ENCODE measurements at regions not wholly inside any gene's neighbourhood (a gene's known extent, or its start where the extent isn't known, plus 50 kb on each side); places are given as distances from the start of the nearest gene placed in this dataset.
A peak's percentile ranks its signal among the peaks of the same experiment; 100 is the strongest.

DNA sequence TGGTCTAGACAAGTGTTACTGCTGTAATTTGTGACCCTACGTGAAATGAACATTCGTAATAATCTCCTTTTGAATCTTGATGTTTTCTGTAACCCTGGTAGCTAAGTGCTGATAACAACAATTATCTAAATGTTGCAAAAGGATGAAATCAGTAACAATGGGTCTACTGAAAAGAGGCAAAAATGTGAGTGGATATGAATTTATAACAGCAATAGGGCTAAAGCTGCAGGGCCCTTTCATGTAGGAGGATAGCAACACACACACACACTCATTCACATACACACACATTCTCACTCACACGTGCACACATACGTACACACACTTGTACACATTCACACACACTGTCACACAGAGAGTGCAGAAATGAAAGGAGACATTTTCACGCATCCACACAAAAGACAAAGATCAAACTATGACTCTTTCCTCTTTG is 200.8 kb upstream of the NEBL start:
- peaks cover 50 to 52% of the 10 kb centered on the region in 2 donors for H3K4me1 ChIP-seq (replicated peaks in 1 of 2)
- in situ Hi-C loops (cut with MboI; ENCODE audit: low pct_unique_long_range_greater_than_20kb in 2 of 9, low sequenced_read_pairs in 9 of 9, unreplicated experiment in 9 of 9): loop anchor here in 3 of 9 experiments (25.0 kb wide), 2 partner anchors 164 to 389 kb away; no protein-coding TSS in a partner anchor
- ATAC-seq (replicated peaks in 6 of 8): peak in 1 of 8 experiments; percentile 6
- WGBS, 10 experiments: 38 to 83% (median 69%) methylated on average over 1 to 5 of the region's 5 CpGs; no CpG with 5 or more reads in 3 of the 10 experiments
- H3K4me3 ChIP-seq: no peak overlapping the region
- peak overlapping the region; percentile 82 to 90 for H3K27ac ChIP-seq

DNA sequence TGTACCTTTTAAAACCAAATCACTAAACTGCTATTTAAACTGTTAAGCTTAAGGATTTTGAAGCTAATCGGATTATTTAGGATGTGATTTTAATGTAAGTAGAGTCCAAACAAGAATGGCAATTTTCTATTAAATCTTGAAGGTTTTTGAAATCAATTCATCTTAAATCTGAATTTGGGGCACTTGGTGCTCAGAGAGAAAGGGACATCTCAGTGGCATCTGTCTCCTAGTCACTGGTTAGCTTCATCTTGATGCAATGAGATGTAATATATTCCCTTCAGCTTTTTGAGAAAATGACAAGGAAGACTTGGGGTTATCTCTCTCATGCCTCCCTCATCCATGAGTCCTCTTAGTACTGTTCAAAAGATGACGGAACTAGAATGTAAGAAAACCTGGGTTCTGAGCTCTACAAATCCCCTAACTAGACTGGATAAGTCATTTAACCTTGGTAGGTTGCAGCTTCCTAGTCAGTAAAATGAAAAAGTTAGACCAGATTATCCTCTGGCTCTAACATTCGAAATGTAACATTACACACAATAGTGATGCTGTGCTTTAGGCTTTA is 198.5 kb upstream of the NEBL start:
- 44 to 100% (median 96%) methylated on average over 1 to 3 of the region's 3 CpGs; no CpG with 5 or more reads in 1 of the 10 experiments for WGBS, 10 experiments
- in situ Hi-C loops (cut with MboI; ENCODE audit: low pct_unique_long_range_greater_than_20kb in 2 of 9, low sequenced_read_pairs in 9 of 9, unreplicated experiment in 9 of 9): loop anchor here in 3 of 9 experiments (25.0 kb wide), 2 partner anchors 167 to 392 kb away; no protein-coding TSS in a partner anchor
- no peak overlapping the region for H3K4me3 ChIP-seq
- ATAC-seq (replicated peaks in 6 of 8): no peak
- H3K27ac ChIP-seq: no peak overlapping the region
- peaks cover 39 to 40% of the 10 kb centered on the region in 2 donors for H3K4me1 ChIP-seq (replicated peaks in 1 of 2)

DNA sequence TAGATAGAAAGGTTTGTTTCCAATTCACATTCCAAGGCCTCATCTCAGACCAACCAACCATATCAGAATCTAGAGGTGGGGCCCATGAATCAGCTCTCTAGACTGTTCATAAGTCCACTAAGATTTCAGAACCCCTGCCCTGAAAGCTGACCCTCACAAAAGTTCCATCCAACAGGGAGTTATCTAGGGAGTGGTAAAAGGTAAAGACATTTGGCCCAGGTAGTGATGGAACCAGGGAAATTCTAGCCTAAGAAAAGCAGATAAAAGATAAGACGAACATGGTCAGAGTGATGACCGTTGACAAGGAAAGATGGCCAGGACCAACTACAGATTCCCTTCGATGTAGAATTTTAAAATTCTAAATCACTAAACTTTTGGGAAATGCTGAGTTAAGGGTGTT is 198.0 kb upstream of the NEBL start:
- in situ Hi-C loops (cut with MboI; ENCODE audit: low pct_unique_long_range_greater_than_20kb in 2 of 9, low sequenced_read_pairs in 9 of 9, unreplicated experiment in 9 of 9): loop anchor here in 3 of 9 experiments (25.0 kb wide), 2 partner anchors 167 to 392 kb away; no protein-coding TSS in a partner anchor
- Histone ChIP-seq H3K4me3 (no peak overlapping the region), H3K27ac (no peak overlapping the region), H3K4me1 (replicated peaks in 1 of 2) (peaks cover 34 to 38% of the 10 kb centered on the region in 2 donors)
- no peak for ATAC-seq (replicated peaks in 6 of 8)
- 83 to 100% (median 95%) methylated on average over 2 to 3 of the region's 3 CpGs; no CpG with 5 or more reads in 2 of the 10 experiments for whole genome bisulfite sequencing, 10 experiments

DNA sequence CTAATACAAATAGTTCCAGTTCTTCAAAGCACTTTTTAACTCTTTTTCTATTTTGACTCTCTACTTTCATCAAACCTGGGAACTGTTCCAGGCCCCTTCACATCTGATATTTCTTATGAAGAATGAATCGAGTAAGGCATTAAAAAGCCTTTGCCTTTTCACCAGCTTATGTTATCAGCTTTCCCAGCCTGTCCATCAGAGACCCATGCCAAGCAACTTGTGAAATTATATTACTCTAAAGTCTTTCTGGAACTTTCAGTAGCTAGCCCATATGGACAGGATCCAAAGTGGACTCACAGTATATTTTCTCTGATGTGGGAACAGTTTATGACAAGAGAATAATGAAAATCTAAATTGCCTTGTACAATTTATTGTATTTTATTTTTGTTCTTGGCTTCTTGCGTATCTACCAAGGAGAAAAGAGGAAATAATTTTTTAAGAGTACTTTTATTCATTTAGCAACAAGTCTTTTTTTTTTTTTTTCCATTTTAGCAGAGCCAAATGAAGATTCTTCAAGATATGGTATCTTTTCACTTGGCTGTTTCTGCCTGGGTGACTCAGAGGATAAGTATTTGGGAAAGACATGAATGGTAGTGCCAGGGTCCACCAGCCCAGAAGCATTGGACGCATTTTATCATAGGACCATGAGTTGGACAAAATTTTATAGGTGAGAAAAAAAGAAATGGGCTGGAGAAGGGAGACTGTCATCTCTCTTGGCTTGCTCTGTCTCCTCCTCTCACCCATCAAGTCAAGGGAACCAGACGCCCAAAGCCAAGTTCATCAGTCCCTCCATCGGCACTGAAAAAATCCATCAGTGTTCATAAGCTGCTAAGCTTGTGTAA is 195.8 kb upstream of the NEBL start:
- 35 to 100% (median 92%) methylated on average over 1 to 4 of the region's 5 CpGs for WGBS, 10 experiments
- peaks cover 12 to 19% of the 10 kb centered on the region in 2 donors for H3K4me1 ChIP-seq (replicated peaks in 1 of 2)
- H3K4me3 ChIP-seq: no peak overlapping the region
- no peak for ATAC-seq (replicated peaks in 6 of 8)
- no peak overlapping the region for H3K27ac ChIP-seq
- in situ Hi-C loops (cut with MboI; ENCODE audit: low pct_unique_long_range_greater_than_20kb in 2 of 9, low sequenced_read_pairs in 9 of 9, unreplicated experiment in 9 of 9): loop anchor here in 3 of 9 experiments (25.0 kb wide), 2 partner anchors 169 to 394 kb away; no protein-coding TSS in a partner anchor

DNA sequence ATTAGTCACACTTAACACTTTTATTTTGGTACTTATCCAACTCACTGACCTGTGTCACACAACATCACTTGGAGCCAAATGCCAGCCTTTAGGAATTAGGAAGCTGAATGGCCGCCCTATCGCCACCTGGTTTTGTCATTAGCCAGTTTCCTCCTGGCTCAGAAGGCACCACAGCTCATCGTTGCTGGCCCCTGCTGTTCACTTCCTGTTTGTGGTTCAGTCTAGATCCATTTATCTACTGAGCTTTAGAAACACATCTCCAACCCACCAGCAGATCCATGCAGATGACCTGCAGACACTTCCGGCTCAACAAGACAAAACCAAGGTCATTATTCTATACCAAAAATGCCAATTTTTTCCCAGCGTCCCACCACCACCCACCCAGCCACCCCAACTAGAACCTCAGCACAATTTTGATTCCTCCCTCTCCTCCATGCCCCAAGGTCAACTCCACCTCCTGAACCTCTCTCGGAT is 193.5 kb upstream of the NEBL start:
- ATAC-seq (replicated peaks in 6 of 8): no peak
- Histone ChIP-seq H3K27ac (no peak overlapping the region), H3K4me3 (no peak overlapping the region), H3K4me1 (replicated peaks in 1 of 2) (peaks cover 0 to 1% of the 10 kb centered on the region in 2 donors)
- WGBS, 10 experiments: 60 to 100% (median 90%) methylated on average over 2 to 4 of the region's 6 CpGs; no CpG with 5 or more reads in 3 of the 10 experiments
- in situ Hi-C loops (cut with MboI; ENCODE audit: low pct_unique_long_range_greater_than_20kb in 2 of 9, low sequenced_read_pairs in 9 of 9, unreplicated experiment in 9 of 9): loop anchor here in 3 of 9 experiments (25.0 kb wide), 2 partner anchors 172 to 397 kb away; no protein-coding TSS in a partner anchor

DNA sequence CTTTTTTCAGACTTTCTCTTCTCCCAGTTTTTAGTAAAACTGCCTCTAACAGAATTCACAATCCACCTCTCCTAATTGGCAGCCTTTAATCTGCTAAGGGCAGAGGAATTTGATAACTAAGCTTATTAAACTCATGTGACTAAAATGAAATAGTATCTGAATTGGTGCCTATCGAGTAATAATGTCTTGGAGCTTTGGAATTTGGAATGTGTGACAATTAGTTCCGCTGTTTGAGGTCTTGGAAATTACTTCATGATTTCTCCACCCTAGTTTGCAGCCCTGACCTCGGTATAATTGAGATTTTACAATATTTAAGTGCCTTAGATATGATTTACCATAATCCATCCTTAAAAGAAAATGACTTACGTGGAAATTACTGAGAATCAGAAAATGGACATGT is 190.4 kb upstream of the NEBL start:
- ATAC-seq (replicated peaks in 6 of 8): no peak
- in situ Hi-C loops (cut with MboI; ENCODE audit: low pct_unique_long_range_greater_than_20kb in 2 of 9, low sequenced_read_pairs in 9 of 9, unreplicated experiment in 9 of 9): loop anchor here in 4 of 9 experiments (10.0 to 25.0 kb wide), 3 partner anchors 175 to 400 kb away; no protein-coding TSS in a partner anchor
- 24 to 100% (median 80%) methylated on average over 1 to 4 of the region's 4 CpGs; no CpG with 5 or more reads in 1 of the 10 experiments for WGBS, 10 experiments

DNA sequence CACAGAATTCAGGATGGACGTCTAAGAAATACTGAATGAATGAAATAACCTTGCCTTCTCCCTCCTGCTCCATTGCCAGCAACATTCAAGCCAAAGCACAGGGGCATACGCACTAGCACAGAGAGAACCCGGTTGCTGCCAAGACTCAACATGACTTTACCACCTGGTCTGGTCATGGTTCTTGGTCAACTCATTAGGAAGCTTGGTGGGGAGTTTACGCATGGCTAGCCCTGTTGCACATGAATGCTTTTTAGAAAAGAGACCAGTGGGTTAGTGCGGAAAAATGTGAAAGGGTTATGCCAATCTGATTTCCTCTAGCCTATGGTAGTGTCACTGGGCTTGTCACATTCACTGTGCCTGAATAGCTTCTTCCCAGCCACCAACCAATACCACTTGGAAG is 187.6 kb upstream of the NEBL start:
- no peak for ATAC-seq (replicated peaks in 6 of 8)
- in situ Hi-C loops (cut with MboI; ENCODE audit: low pct_unique_long_range_greater_than_20kb in 2 of 9, low sequenced_read_pairs in 9 of 9, unreplicated experiment in 9 of 9): loop anchor here in 4 of 9 experiments (10.0 to 25.0 kb wide), 3 partner anchors 178 to 403 kb away; no protein-coding TSS in a partner anchor
- Histone ChIP-seq H3K27ac (no peak overlapping the region), H3K4me1 (replicated peaks in 1 of 2) (no peaks in the 10 kb centered on the region), H3K4me3 (no peak overlapping the region)
- WGBS, 10 experiments: 65 to 100% (median 93%) methylated on average over 1 to 5 of the region's 5 CpGs

More for the DNA sequence above, 190.4 kb upstream of the NEBL start:
- Histone ChIP-seq H3K27ac (no peak overlapping the region), H3K4me3 (no peak overlapping the region), H3K4me1 (replicated peaks in 1 of 2) (no peaks in the 10 kb centered on the region)

DNA sequence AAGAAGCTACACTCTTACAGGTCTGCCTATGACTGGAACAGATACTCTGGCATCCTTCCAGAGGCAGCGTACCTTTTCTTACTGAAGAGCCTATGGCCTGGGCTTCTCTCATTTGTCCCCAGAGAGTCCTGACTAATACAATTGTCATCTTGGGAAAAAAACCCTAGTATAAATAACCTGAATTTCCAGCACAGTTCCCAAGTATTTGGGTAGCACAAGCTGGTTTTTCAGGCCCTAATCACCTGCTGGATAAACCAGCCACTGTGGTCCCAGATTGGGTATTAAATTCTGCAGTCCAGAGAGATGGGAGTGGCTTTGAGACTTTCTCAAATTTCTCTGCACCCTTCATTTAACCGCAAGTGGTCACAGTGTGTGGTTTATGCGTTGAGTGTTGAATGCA is 186.8 kb upstream of the NEBL start:
- H3K4me1 ChIP-seq (replicated peaks in 1 of 2): peaks cover 0 to 4% of the 10 kb centered on the region in 2 donors
- no peak overlapping the region for H3K4me3 ChIP-seq
- ATAC-seq (replicated peaks in 6 of 8): peak in 1 of 8 experiments; percentile 23
- in situ Hi-C loops (cut with MboI; ENCODE audit: low pct_unique_long_range_greater_than_20kb in 2 of 9, low sequenced_read_pairs in 9 of 9, unreplicated experiment in 9 of 9): loop anchor here in 4 of 9 experiments (10.0 to 25.0 kb wide), 3 partner anchors 178 to 403 kb away; no protein-coding TSS in a partner anchor
- H3K27ac ChIP-seq: no peak overlapping the region
- WGBS, 10 experiments: 67 to 100% (median 100%) methylated on average over 1 to 3 of the region's 3 CpGs; no CpG with 5 or more reads in 3 of the 10 experiments

DNA sequence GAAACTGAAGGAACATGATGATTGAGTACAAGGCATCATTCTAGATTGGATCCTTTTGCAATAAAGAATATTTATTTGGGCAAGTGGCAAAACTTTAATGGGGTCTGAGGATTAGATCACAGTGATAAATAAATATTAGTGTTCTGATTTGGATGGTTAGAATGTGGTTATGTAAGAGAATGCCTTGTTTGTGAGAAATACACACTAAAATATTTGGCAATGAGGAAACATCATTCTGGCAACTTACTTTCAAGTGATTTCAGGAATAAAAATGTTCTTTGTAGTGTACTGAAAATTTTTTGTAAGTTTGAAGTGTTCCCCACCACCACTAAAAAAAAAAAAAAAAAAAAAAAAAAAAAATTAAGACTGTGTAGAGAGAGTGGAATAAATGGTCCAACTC is 185.1 kb upstream of the NEBL start:
- no peak overlapping the region for H3K27ac ChIP-seq
- in situ Hi-C loops (cut with MboI; ENCODE audit: low pct_unique_long_range_greater_than_20kb in 2 of 9, low sequenced_read_pairs in 9 of 9, unreplicated experiment in 9 of 9): loop anchor here in 4 of 9 experiments (10.0 to 25.0 kb wide), 3 partner anchors 180 to 405 kb away; no protein-coding TSS in a partner anchor
- H3K4me3 ChIP-seq: no peak overlapping the region
- ATAC-seq (replicated peaks in 6 of 8): no peak
- H3K4me1 ChIP-seq (replicated peaks in 1 of 2): peaks cover 0 to 9% of the 10 kb centered on the region in 2 donors

DNA sequence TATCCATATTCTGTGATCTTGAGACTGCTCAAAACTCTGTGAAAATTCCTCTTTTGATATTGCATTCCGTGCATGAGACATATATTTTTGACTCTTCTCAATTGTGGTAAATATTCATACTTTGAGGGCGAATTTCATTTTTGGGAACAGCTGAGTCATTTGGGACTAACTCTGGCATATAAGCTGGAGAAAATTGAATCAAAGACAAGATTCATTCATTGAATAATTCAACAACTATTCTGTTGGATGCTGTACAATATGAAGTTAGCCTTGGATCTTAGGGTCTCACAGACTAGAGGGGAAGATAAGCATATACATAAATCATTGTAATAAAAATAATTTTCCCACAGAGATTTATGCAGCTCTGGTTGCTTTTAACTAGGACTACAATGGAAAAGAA is 183.2 kb upstream of the NEBL start:
- Histone ChIP-seq H3K27ac (no peak overlapping the region), H3K4me3 (no peak overlapping the region), H3K4me1 (replicated peaks in 1 of 2) (peaks cover 0 to 9% of the 10 kb centered on the region in 2 donors)
- in situ Hi-C loops (cut with MboI; ENCODE audit: low pct_unique_long_range_greater_than_20kb in 2 of 9, low sequenced_read_pairs in 9 of 9, unreplicated experiment in 9 of 9): loop anchor here in 4 of 9 experiments (10.0 to 25.0 kb wide), 3 partner anchors 182 to 407 kb away; no protein-coding TSS in a partner anchor
- no peak for ATAC-seq (replicated peaks in 6 of 8)
- WGBS, 10 experiments: 0 to 100% (median 80%) methylated on average over 1 to 2 of the region's 2 CpGs; no CpG with 5 or more reads in 1 of the 10 experiments

DNA sequence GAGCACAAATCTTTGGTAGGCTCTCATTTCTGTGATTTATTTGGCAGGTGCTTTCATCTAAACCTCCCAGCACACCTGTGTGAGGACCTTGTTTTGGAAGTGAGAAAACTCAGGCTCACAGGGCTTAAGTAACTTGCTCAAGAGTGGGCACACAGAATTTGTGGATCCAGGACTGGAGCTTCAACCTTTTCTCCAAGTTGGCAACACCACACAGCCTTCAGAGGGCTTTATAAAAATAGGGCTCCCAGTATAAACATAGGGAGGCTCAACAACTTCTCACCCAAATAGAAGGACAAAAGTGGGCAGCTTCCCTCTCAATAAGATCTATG is 182.2 kb upstream of the NEBL start:
- no peak overlapping the region for H3K27ac ChIP-seq
- peaks cover 0 to 9% of the 10 kb centered on the region in 2 donors for H3K4me1 ChIP-seq (replicated peaks in 1 of 2)
- no peak for ATAC-seq (replicated peaks in 6 of 8)

DNA sequence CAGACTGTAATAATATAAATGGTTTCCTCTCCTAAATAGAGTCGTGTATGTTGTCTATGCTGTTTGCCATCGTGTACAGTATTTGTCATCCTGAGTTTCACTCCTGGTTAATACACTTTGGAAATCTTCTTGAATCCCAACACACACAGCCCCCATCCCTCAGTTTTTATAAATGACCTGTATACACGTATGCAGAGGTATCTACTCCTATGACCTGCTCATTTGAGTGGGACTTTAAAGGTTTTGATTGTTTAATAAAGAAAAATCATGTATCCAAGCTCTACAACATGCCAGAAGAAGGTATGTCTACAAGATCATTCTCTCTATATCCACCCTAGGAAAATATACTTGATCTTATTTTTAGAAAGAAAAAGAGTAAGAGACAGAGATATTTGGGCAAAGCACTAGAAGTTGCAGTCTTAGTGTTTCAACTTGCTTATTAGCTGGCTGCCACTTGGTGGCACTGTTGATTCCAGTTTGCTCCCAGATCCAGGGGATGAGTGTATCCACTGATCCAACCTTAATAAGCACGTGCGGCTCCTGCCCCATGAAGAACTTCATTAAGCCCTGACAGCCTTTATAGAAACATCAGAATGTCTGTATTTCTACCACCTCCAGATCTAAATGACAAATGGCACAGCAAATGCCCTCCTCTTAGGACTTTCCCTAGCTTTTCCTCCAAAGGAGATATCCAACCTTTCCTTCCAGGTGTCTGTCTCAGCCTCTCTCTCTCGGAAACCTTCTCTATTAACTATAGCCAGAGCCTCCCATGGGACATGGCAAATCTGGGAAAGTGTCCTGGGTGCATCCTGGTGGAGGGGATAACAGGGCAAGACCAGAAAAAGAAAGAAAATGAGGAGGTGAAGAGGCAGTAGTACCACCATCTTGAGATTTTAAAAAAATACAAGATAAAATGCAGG is 181.6 kb upstream of the NEBL start:
- WGBS, 10 experiments: 0 to 100% (median 60%) methylated on average over 1 to 6 of the region's 6 CpGs; no CpG with 5 or more reads in 1 of the 10 experiments
- H3K27ac ChIP-seq: no peak overlapping the region
- ATAC-seq (replicated peaks in 6 of 8): peak; percentile 83 to 97 (median 91)
- no peak overlapping the region for H3K4me3 ChIP-seq
- peaks cover 0 to 9% of the 10 kb centered on the region in 2 donors for H3K4me1 ChIP-seq (replicated peaks in 1 of 2)
- in situ Hi-C loops (cut with MboI; ENCODE audit: low pct_unique_long_range_greater_than_20kb in 2 of 9, low sequenced_read_pairs in 9 of 9, unreplicated experiment in 9 of 9): loop anchor here in 5 of 9 experiments (10.0 to 25.0 kb wide), 3 partner anchors 184 to 409 kb away; no protein-coding TSS in a partner anchor

More for the DNA sequence above, 182.2 kb upstream of the NEBL start:
- no peak overlapping the region for H3K4me3 ChIP-seq
- in situ Hi-C loops (cut with MboI; ENCODE audit: low pct_unique_long_range_greater_than_20kb in 2 of 9, low sequenced_read_pairs in 9 of 9, unreplicated experiment in 9 of 9): loop anchor here in 5 of 9 experiments (10.0 to 25.0 kb wide), 3 partner anchors 183 to 408 kb away; no protein-coding TSS in a partner anchor
